Urinary bladder (tissue), 3 donors: ENCODE measurements at regions not wholly inside any gene's neighbourhood (a gene's known extent, or its start where the extent isn't known, plus 50 kb on each side); places are given as distances from the start of the nearest gene placed in this dataset.
"Not testable (repeated sequence)": the region's sequence is repeated elsewhere in the genome, so short reads cannot be mapped to it uniquely, and the experiment has no call there.

Source experiments
- DNase-seq: peaks from one replicate; pipeline ENCODE4 v3.0.0-alpha.2; 2015; ENCODE audit errors: extremely low spot score
- H3K27ac ChIP-seq: one replicate; pipeline ENCODE4 v1.5.1; 2013; ENCODE audit warnings: low read depth, mild to moderate bottlenecking, moderate library complexity
- H3K36me3 ChIP-seq: one replicate; pipeline ENCODE4 v1.6.1; 2013; ENCODE audit warnings: mild to moderate bottlenecking, moderate library complexity; ENCODE audit not compliant: insufficient read depth
- H3K4me1 ChIP-seq: one replicate; pipeline ENCODE4 v1.6.1; 2013; ENCODE audit warnings: mild to moderate bottlenecking, moderate library complexity; ENCODE audit not compliant: insufficient read depth
- H3K4me3 ChIP-seq: one replicate; pipeline ENCODE4 v1.5.1; 2013; ENCODE audit warnings: low read depth, low read length
- WGBS: extraction: QIAGEN DNeasy Blood & Tissue Kit; methylation state at CpG from one replicate; pipeline ENCODE4 v1.1.7; 2013; 5-methylcytosine and 5-hydroxymethylcytosine counted together
- donor health status: healthy with polysubstance abuse.
- donor health status: healthy.

GRCh38 chr6:48624631-48625030, 513.6 kb upstream of the PTCHD4 start:
- no peak overlapping the region for H3K4me3 ChIP-seq
- DNase-seq, result no peak
- no peaks in the 10 kb centered on the region for H3K36me3 ChIP-seq
- no peaks in the 10 kb centered on the region for H3K4me1 ChIP-seq
- WGBS, result 57% methylated on average over 3 of the region's 3 CpGs
- no peak overlapping the region for H3K27ac ChIP-seq

GRCh38 chr6:48619771-48620170, 508.8 kb upstream of the PTCHD4 start:
- no peak for DNase-seq
- WGBS, result 90% methylated on average over 3 of the region's 3 CpGs
- Histone ChIP-seq H3K36me3 (no peaks in the 10 kb centered on the region), H3K4me1 (no peaks in the 10 kb centered on the region), H3K4me3 (no peak overlapping the region), H3K27ac (no peak overlapping the region)

- Histone ChIP-seq H3K4me3 (no peak overlapping the region), H3K4me1 (no peaks in the 10 kb centered on the region), H3K36me3 (no peaks in the 10 kb centered on the region), H3K27ac (no peak overlapping the region)
- WGBS, result 80% methylated on average over 2 of the region's 2 CpGs
- no peak for DNase-seq
Observed at GRCh38 chr6:48615041-48615440, 504.0 kb upstream of the PTCHD4 start.

- DNase-seq, result no peak
- no peaks in the 10 kb centered on the region for H3K36me3 ChIP-seq
- 87% methylated on average over 5 of the region's 5 CpGs for WGBS
- H3K4me3 ChIP-seq, result no peak overlapping the region
- H3K27ac ChIP-seq, result no peak overlapping the region
- no peaks in the 10 kb centered on the region for H3K4me1 ChIP-seq
Observed at GRCh38 chr6:48614326-48614725, 503.3 kb upstream of the PTCHD4 start.

- no peaks in the 10 kb centered on the region for H3K4me1 ChIP-seq
- no peak for DNase-seq
- WGBS, result 29% methylated on average over 5 of the region's 5 CpGs
Observed at GRCh38 chr6:48613231-48613949, 502.4 kb upstream of the PTCHD4 start.

GRCh38 chr6:48611332-48611731, 500.3 kb upstream of the PTCHD4 start:
- Histone ChIP-seq H3K4me3 (no peak overlapping the region), H3K4me1 (no peaks in the 10 kb centered on the region), H3K36me3 (no peaks in the 10 kb centered on the region), H3K27ac (no peak overlapping the region)
- no peak for DNase-seq
- 46% methylated on average over 3 of the region's 3 CpGs for WGBS

More at GRCh38 chr6:48613231-48613949, 502.4 kb upstream of the PTCHD4 start:
- Histone ChIP-seq H3K27ac (no peak overlapping the region), H3K36me3 (no peaks in the 10 kb centered on the region), H3K4me3 (no peak overlapping the region)

GRCh38 chr6:48610846-48611245, 499.8 kb upstream of the PTCHD4 start:
- H3K27ac ChIP-seq, result no peak overlapping the region
- H3K4me3 ChIP-seq, result no peak overlapping the region
- no peaks in the 10 kb centered on the region for H3K4me1 ChIP-seq
- 33% methylated on average over 1 of the region's 1 CpG for WGBS
- no peaks in the 10 kb centered on the region for H3K36me3 ChIP-seq
- no peak for DNase-seq

- no peak overlapping the region for H3K27ac ChIP-seq
- no peak for DNase-seq
- no peaks in the 10 kb centered on the region for H3K4me1 ChIP-seq
- H3K36me3 ChIP-seq, result no peaks in the 10 kb centered on the region
- H3K4me3 ChIP-seq, result no peak overlapping the region
Observed at GRCh38 chr6:48606618-48607017, 495.6 kb upstream of the PTCHD4 start.

GRCh38 chr6:48597951-48598350, 487.0 kb upstream of the PTCHD4 start:
- Histone ChIP-seq H3K27ac (no peak overlapping the region), H3K4me1 (no peaks in the 10 kb centered on the region), H3K4me3 (no peak overlapping the region), H3K36me3 (no peaks in the 10 kb centered on the region)
- DNase-seq, result no peak
- WGBS, result 33% methylated on average over 3 of the region's 3 CpGs

GRCh38 chr6:48596830-48597229, 485.8 kb upstream of the PTCHD4 start:
- DNase-seq, result no peak
- no peaks in the 10 kb centered on the region for H3K36me3 ChIP-seq
- no peaks in the 10 kb centered on the region for H3K4me1 ChIP-seq
- no peak overlapping the region for H3K27ac ChIP-seq
- H3K4me3 ChIP-seq, result no peak overlapping the region

- not testable (repeated sequence) for H3K4me3 ChIP-seq, H3K36me3 ChIP-seq, H3K27ac ChIP-seq, H3K4me1 ChIP-seq, DNase-seq
Observed at GRCh38 chr6:48591158-48591557, 480.2 kb upstream of the PTCHD4 start.

- no peak for DNase-seq
- 39% methylated on average over 1 of the region's 1 CpG for WGBS
- Histone ChIP-seq H3K27ac (no peak overlapping the region), H3K36me3 (no peaks in the 10 kb centered on the region), H3K4me3 (no peak overlapping the region), H3K4me1 (no peaks in the 10 kb centered on the region)
Observed at GRCh38 chr6:48584846-48585245, 473.8 kb upstream of the PTCHD4 start.

GRCh38 chr6:48570656-48571055, 459.7 kb upstream of the PTCHD4 start:
- H3K27ac ChIP-seq, result no peak overlapping the region
- no peaks in the 10 kb centered on the region for H3K4me1 ChIP-seq
- DNase-seq, result no peak
- H3K36me3 ChIP-seq, result no peaks in the 10 kb centered on the region
- no peak overlapping the region for H3K4me3 ChIP-seq
- WGBS, result 94% methylated on average over 3 of the region's 3 CpGs

- no peaks in the 10 kb centered on the region for H3K4me1 ChIP-seq
- 51% methylated on average over 2 of the region's 2 CpGs for WGBS
Observed at GRCh38 chr6:48568856-48569255, 457.9 kb upstream of the PTCHD4 start.

GRCh38 chr6:48567016-48567415, 456.0 kb upstream of the PTCHD4 start:
- no peaks in the 10 kb centered on the region for H3K36me3 ChIP-seq
- no peak for DNase-seq
- no peak overlapping the region for H3K4me3 ChIP-seq
- no peaks in the 10 kb centered on the region for H3K4me1 ChIP-seq
- no peak overlapping the region for H3K27ac ChIP-seq

More at GRCh38 chr6:48568856-48569255, 457.9 kb upstream of the PTCHD4 start:
- no peak overlapping the region for H3K4me3 ChIP-seq
- DNase-seq, result no peak
- H3K36me3 ChIP-seq, result no peaks in the 10 kb centered on the region
- H3K27ac ChIP-seq, result no peak overlapping the region
